ENCODE measurements at regions not wholly inside any gene's neighbourhood (a gene's known extent, or its start where the extent isn't known, plus 50 kb on each side); places are given as distances from the start of the nearest gene placed in this dataset.

DNA sequence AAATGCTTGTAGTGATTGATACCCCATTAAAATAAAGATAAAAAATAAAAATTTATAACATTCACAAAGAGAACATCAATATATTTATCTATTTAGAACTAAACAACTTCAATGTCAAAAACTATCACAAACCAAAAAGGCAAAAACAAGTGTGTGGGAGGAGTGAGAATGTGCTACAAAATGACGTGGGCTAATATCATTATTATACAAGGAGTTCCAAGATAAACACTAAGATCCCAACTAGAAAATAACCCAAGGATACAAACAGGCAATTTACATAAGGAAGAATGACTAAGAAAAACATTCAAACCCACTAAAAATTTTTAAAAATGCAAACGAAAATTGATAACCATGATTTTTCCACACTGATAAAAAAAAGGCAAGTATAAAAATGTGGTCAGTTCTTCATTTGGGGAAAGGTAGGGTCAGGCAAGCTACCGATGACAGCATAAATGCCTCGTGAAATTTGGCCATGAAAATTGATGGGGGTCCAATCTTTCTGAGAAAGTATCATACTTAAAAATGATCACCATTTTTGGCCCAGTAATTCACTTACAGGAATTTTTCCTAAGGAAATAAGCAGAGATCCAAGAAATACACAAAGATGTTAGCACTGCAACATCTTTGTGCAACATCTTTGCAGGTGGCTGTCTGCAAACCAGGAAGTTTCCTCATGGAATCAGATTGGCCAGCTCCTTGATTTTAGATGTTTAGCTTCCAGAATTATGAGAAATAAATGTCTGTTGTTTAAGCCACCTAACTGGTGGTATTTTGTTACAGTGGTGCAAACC, 140.2 kb downstream of the TMEM200A start:
- Histone ChIP-seq H3K9me1 (ENCODE audit: control insufficient read depth, insufficient read depth, low read length) (no peaks in the 10 kb centered on the region), H3K36me3 (ENCODE audit: control insufficient read depth, insufficient read depth, low read length) (no peaks in the 10 kb centered on the region), H3K9ac (ENCODE audit: insufficient read depth in 1 of 2, low read depth in 2 of 2, low read length in 2 of 2) (no peak overlapping the region), H2AFZ (ENCODE audit: low read depth, low read length) (no peak overlapping the region), H3K27ac (ENCODE audit: extremely low read depth, low read depth, low read length) (no peak overlapping the region), H3K27me3 (ENCODE audit: control insufficient read depth in 2 of 2, insufficient read depth in 2 of 2, low read length in 2 of 2) (no peaks in the 10 kb centered on the region), H3K79me2 (ENCODE audit: control insufficient read depth, insufficient read depth, low read length) (no peaks in the 10 kb centered on the region), H3K4me3 (no peak overlapping the region), H3K4me1 (replicated peaks in 1 of 2; ENCODE audit: control insufficient read depth in 2 of 2, insufficient read depth in 2 of 2, low read length in 2 of 2) (no peaks in the 10 kb centered on the region), H3K9me3 (replicated peaks; ENCODE audit: control insufficient read depth, insufficient read depth, low read depth, low read length) (no peaks in the 10 kb centered on the region), H3K4me2 (ENCODE audit: insufficient read depth, low read length) (no peak overlapping the region), H4K20me1 (replicated peaks; ENCODE audit: control insufficient read depth, insufficient read depth, low read length) (no peaks in the 10 kb centered on the region)
- no TSS peak for BruUV-seq (replicated peaks)
- in situ Hi-C loops (cut with MboI), result no loop called here
- ChIA-PET POLR2A (interaction anchor here (0.6 kb wide), 1 partner anchor 35 kb away, joined by 3 read pairs; no protein-coding TSS in a partner anchor), CTCF (ENCODE audit: low intra/inter-chr PET ratio) (no interaction called here)
- DNase-seq (ENCODE audit: extremely low read depth in 1 of 4, low spot score in 3 of 4) (no peak), FAIRE-seq (no peak), ATAC-seq (no peak)
- intact Hi-C loops (cut with micrococcal nuclease), result no loop called here
- WGBS (ENCODE audit: insufficient coverage, low coverage, missing lambda C conversion rate), result 2% methylated on average over 4 of the region's 4 CpGs
- TF ChIP-seq, protein P1, sequence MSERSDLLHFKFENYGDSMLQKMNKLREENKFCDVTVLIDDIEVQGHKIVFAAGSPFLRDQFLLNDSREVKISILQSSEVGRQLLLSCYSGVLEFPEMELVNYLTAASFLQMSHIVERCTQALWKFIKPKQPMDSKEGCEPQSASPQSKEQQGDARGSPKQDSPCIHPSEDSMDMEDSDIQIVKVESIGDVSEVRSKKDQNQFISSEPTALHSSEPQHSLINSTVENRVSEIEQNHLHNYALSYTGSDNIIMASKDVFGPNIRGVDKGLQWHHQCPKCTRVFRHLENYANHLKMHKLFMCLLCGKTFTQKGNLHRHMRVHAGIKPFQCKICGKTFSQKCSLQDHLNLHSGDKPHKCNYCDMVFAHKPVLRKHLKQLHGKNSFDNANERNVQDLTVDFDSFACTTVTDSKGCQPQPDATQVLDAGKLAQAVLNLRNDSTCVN (CRISPR knock-in tag; IDR thresholded peaks at IDR 0.05), result no peak
- TF ChIP-seq NEUROD1 (IDR thresholded peaks at IDR 0.05; ENCODE audit: borderline replicate concordance, low read depth, low read length, partially characterized antibody) (no peak), FOXP1 (CRISPR knock-in tag; IDR thresholded peaks at IDR 0.05) (no peak), ZNF398 (CRISPR knock-in tag; IDR thresholded peaks at IDR 0.05) (no peak), SLC30A9 (CRISPR knock-in tag; IDR thresholded peaks at IDR 0.05) (no peak), MXD1 (CRISPR knock-in tag; IDR thresholded peaks at IDR 0.05; ENCODE audit: borderline replicate concordance, poor library complexity, severe bottlenecking) (no peak), NR2C1 (IDR thresholded peaks at IDR 0.05) (no peak), NR2C1 (tag; IDR thresholded peaks at IDR 0.05) (no peak), PHF21A (IDR thresholded peaks at IDR 0.05; ENCODE audit: borderline replicate concordance, low read depth) (no peak), ZNF75A (CRISPR knock-in tag; IDR thresholded peaks at IDR 0.05) (no peak), HMGN3 (IDR thresholded peaks at IDR 0.05; ENCODE audit: borderline replicate concordance, extremely low read depth, insufficient read length, low read depth, low read length) (no peak), ZBTB7A (IDR thresholded peaks at IDR 0.05; ENCODE audit: borderline replicate concordance, control insufficient read depth, low read depth, low read length) (no peak), ZNF282 (CRISPR knock-in tag; IDR thresholded peaks at IDR 0.05) (no peak), GATAD2A (IDR thresholded peaks at IDR 0.05) (no peak)
- TF ChIP-seq, protein P2, sequence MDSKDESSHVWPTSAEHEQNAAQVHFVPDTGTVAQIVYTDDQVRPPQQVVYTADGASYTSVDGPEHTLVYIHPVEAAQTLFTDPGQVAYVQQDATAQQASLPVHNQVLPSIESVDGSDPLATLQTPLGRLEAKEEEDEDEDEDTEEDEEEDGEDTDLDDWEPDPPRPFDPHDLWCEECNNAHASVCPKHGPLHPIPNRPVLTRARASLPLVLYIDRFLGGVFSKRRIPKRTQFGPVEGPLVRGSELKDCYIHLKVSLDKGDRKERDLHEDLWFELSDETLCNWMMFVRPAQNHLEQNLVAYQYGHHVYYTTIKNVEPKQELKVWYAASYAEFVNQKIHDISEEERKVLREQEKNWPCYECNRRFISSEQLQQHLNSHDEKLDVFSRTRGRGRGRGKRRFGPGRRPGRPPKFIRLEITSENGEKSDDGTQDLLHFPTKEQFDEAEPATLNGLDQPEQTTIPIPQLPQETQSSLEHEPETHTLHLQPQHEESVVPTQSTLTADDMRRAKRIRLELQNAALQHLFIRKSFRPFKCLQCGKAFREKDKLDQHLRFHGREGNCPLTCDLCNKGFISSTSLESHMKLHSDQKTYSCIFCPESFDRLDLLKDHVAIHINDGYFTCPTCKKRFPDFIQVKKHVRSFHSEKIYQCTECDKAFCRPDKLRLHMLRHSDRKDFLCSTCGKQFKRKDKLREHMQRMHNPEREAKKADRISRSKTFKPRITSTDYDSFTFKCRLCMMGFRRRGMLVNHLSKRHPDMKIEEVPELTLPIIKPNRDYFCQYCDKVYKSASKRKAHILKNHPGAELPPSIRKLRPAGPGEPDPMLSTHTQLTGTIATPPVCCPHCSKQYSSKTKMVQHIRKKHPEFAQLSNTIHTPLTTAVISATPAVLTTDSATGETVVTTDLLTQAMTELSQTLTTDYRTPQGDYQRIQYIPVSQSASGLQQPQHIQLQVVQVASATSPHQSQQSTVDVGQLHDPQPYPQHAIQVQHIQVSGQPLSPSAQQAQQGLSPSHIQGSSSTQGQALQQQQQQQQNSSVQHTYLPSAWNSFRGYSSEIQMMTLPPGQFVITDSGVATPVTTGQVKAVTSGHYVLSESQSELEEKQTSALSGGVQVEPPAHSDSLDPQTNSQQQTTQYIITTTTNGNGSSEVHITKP (IDR thresholded peaks at IDR 0.05; ENCODE audit: partially characterized antibody), result no peak
